Inflammatory macrophage treated with lipopolysaccharide for 1 hour (primary cell): ENCODE measurements at regions not wholly inside any gene's neighbourhood (a gene's known extent, or its start where the extent isn't known, plus 50 kb on each side); places are given as distances from the start of the nearest gene placed in this dataset.
A peak's percentile ranks its signal among the peaks of the same experiment; 100 is the strongest.
"Not testable (repeated sequence)": the region's sequence is repeated elsewhere in the genome, so short reads cannot be mapped to it uniquely, and the experiment has no call there.

Experiments
- DNase-seq, 2 donors: peaks; one replicate each; pipeline ENCODE4 v3.0.0-alpha.2; 2020 to 2022

GRCh38 chr1:214715126-214715525 lies 112.1 kb downstream of the CENPF start:
- no peak for DNase-seq

- no peak for DNase-seq
Observed at GRCh38 chr1:214717351-214717750, 114.4 kb downstream of the CENPF start.

GRCh38 chr1:214718724-214719123 lies 115.7 kb downstream of the CENPF start:
- DNase-seq, result no peak

- DNase-seq, result no peak
Observed at GRCh38 chr1:214719207-214719606, 116.2 kb downstream of the CENPF start.

GRCh38 chr1:214720561-214720960 lies 117.6 kb downstream of the CENPF start:
- DNase-seq, result no peak

- DNase-seq, result no peak
Observed at GRCh38 chr1:214727274-214727673, 124.3 kb downstream of the CENPF start.

GRCh38 chr1:214739621-214740238 lies 136.7 kb downstream of the CENPF start:
- no peak for DNase-seq

- DNase-seq, result no peak
Observed at GRCh38 chr1:214740471-214740870, 137.5 kb downstream of the CENPF start.

GRCh38 chr1:214747050-214747635 lies 144.1 kb downstream of the CENPF start:
- no peak for DNase-seq

- DNase-seq, result no peak
Observed at GRCh38 chr1:214753236-214753852, 150.3 kb downstream of the CENPF start.

GRCh38 chr1:214761030-214761429 lies 158.0 kb downstream of the CENPF start:
- no peak for DNase-seq

- no peak for DNase-seq
Observed at GRCh38 chr1:214762902-214763301, 159.9 kb downstream of the CENPF start.

GRCh38 chr1:214764502-214764901 lies 161.5 kb downstream of the CENPF start:
- DNase-seq, result no peak

GRCh38 chr1:214767221-214767620 lies 164.2 kb downstream of the CENPF start:
- DNase-seq, result no peak

GRCh38 chr1:214769666-214770065 lies 166.7 kb downstream of the CENPF start:
- DNase-seq, result not testable (repeated sequence)

- DNase-seq, result no peak
Observed at GRCh38 chr1:214777364-214777763, 174.4 kb downstream of the CENPF start.

GRCh38 chr1:214791961-214792360 lies 189.0 kb downstream of the CENPF start:
- DNase-seq, result no peak

GRCh38 chr1:214792527-214793186 lies 189.7 kb downstream of the CENPF start:
- DNase-seq, result no peak

- no peak for DNase-seq
Observed at GRCh38 chr1:214793708-214794107, 190.7 kb downstream of the CENPF start.

GRCh38 chr1:214801191-214801590 lies 198.2 kb downstream of the CENPF start:
- no peak for DNase-seq

- DNase-seq, result no peak
Observed at GRCh38 chr1:214808845-214809460, 206.0 kb downstream of the CENPF start.

GRCh38 chr1:214816603-214817002 lies 213.6 kb downstream of the CENPF start:
- no peak for DNase-seq

- DNase-seq, result peak in 1 of 2 donors; percentile 1
Observed at GRCh38 chr1:214823311-214824117, 220.5 kb downstream of the CENPF start.
